ENCODE measurements at regions not wholly inside any gene's neighbourhood (a gene's known extent, or its start where the extent isn't known, plus 50 kb on each side); places are given as distances from the start of the nearest gene placed in this dataset.

DNA sequence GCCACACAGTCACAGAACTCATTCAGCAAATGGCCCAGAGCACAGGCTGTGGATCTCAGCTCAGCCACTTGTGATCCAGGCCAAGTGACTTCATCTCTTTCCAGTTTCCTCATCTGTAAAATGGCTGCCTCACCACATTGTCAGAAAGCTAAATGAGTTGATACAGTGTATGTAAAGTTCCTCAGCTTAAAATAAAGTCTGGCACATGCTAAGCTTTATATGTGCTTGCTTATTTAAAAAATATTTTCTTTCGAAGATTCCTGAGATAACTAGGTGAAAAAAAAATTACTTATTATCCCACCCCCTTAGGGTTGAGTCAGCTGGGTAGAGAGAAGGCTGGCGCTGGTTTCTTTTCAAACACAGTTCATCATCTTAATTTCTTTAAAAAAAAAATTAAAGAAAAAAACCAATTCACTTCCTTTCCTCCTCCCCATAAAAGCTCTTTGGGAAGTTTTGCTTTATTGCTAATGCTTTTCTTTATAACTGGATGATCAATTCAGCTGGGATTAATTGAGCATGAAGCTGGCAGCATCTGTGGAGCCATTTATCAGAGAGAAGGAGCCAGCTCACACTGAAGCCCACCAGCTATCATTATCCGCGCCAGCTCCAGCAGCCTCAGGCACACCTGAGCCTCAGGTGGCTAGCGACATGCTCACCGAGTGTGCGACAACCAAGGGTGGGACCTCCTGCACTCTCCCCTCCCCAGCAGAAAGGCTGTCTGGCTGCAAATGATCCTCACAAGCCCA lies 354.9 kb downstream of the FOXO1 start:
- H3K27ac ChIP-seq = no peak overlapping the region
- H3K36me3 ChIP-seq = no peaks in the 10 kb centered on the region
- intact Hi-C loops (cut with DNase I; ENCODE audit: low total_unique reads) = no loop called here
- no peak for DNase-seq
- H3K4me3 ChIP-seq = no peak overlapping the region
- 88 to 96% (median 95%) methylated on average over 7 of the region's 7 CpGs for WGBS, 5 donors
- peaks cover 2 to 33% (median 16%) of the 10 kb centered on the region in 6 donors for H3K4me1 ChIP-seq
- no peak for TF ChIP-seq CTCF (IDR thresholded peaks at IDR 0.05 in 8 of 11, conservative IDR thresholded peaks at IDR 0.05 in 3 of 11)
- TF ChIP-seq POLR2AphosphoS5 (IDR thresholded peaks at IDR 0.05) = no peak
- TF ChIP-seq POLR2A (IDR thresholded peaks at IDR 0.05) = no peak
- peaks cover 0 to 7% (median 5%) of the 10 kb centered on the region in 8 donors for H3K9me3 ChIP-seq
- H3K27me3 ChIP-seq (replicated peaks in 1 of 7) = no peaks in the 10 kb centered on the region

- Histone ChIP-seq H3K36me3 (no peaks in the 10 kb centered on the region), H3K27ac (peak overlapping the region in 7 of 8 donors; percentile 48 to 72 (median 61)), H3K27me3 (replicated peaks in 1 of 7) (no peaks in the 10 kb centered on the region), H3K9me3 (no peaks in the 10 kb centered on the region), H3K4me3 (no peak overlapping the region), H3K4me1 (peaks cover 2 to 42% (median 22%) of the 10 kb centered on the region in 6 donors)
- DNase-seq = no peak
- peak in 1 of 3 donors; percentile 45 for TF ChIP-seq POLR2AphosphoS5 (IDR thresholded peaks at IDR 0.05)
- TF ChIP-seq CTCF (IDR thresholded peaks at IDR 0.05 in 8 of 11, conservative IDR thresholded peaks at IDR 0.05 in 3 of 11) = no peak
- WGBS, 5 donors = 68 to 81% (median 76%) methylated on average over 12 of the region's 12 CpGs
- intact Hi-C loops (cut with DNase I; ENCODE audit: low total_unique reads) = no loop called here
Observed at GRCh38 chr13:40313269-40314200, 352.9 kb downstream of the FOXO1 start.

DNA sequence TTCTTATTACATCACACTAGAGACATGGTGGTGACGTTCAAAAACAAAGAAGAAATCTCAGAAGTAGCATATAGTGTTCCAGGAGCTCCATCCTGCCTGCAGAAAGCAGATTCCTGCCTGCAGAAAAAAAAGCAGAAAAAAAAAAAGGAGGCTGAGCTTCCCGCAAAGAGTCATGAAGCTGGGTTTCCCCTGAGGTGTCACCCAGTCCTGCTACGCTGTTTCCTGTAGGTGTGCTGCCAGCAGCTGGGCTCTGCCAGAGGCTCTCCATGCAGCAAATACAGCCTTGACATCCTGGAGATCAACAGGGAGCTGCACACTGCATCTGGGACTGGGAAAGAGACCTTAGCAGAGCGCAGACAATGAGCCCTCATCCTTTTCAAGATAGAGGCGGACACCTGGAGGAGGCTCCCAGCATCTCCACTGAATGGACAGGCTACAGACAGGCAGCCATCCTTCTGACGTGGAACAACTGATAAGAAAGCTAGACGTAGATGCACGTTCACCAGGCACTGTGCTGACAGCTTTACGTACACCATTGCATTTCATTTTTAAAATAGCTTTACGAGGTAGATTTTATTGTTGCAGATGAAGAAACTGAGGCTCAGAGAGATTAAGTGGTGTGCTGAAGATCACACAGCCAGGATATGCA lies 350.9 kb downstream of the FOXO1 start:
- DNase-seq = peak; percentile 82
- TF ChIP-seq CTCF (IDR thresholded peaks at IDR 0.05 in 8 of 11, conservative IDR thresholded peaks at IDR 0.05 in 3 of 11) = no peak
- TF ChIP-seq POLR2A (IDR thresholded peaks at IDR 0.05) = no peak
- peak in 2 of 3 donors; percentile 62 to 70 for TF ChIP-seq POLR2AphosphoS5 (IDR thresholded peaks at IDR 0.05)
- Histone ChIP-seq H3K9me3 (no peaks in the 10 kb centered on the region), H3K27me3 (replicated peaks in 1 of 7) (no peaks in the 10 kb centered on the region), H3K27ac (peak overlapping the region in 5 of 8 donors; percentile 20 to 62 (median 40)), H3K4me1 (peaks cover 2 to 34% (median 23%) of the 10 kb centered on the region in 6 donors), H3K36me3 (no peaks in the 10 kb centered on the region), H3K4me3 (no peak overlapping the region)
- 65 to 78% (median 69%) methylated on average over 9 to 10 of the region's 10 CpGs for WGBS, 5 donors
- intact Hi-C loops (cut with DNase I; ENCODE audit: low total_unique reads) = no loop called here
